Endothelial cell of umbilical vein (primary cell): ENCODE measurements at regions not wholly inside any gene's neighbourhood (a gene's known extent, or its start where the extent isn't known, plus 50 kb on each side); places are given as distances from the start of the nearest gene placed in this dataset.

Source experiments
- BruUV-seq: library from RNA; stranded (reverse); fragments of 400-500 nt; replicated peaks from 2 replicates; lab custom pipeline; 2021; lab: Mats Ljungman, UMichigan
- CTCF ChIA-PET: fragments of 300-600, 350-600 bp; sonication (Branson Sonifier 250); formaldehyde crosslinking; loops from one replicate; lab custom pipeline; 2021; ENCODE audit warnings: antibody characterized with exemption, inconsistent platforms; lab: Charles Lee
- POLR2A ChIA-PET: fragments of 300-600, 350-600 bp; sonication (Branson Sonifier 250); formaldehyde crosslinking; loops from one replicate; lab custom pipeline; 2021; ENCODE audit warnings: antibody characterized with exemption, inconsistent platforms; lab: Charles Lee
- DNase-seq: peaks from one replicate; pipeline ENCODE4 v3.0.0-alpha.2; 2011; ENCODE audit warnings: low read depth, low spot score
- FAIRE-seq: peaks from 2 replicates; lab custom pipeline; 2011; peaks lifted over from hg19 to GRCh38; lab: Jason Lieb, UNC
- H2AFZ ChIP-seq: 2 replicates; pipeline ENCODE4 v1.6.0; 2012; ENCODE audit warnings: low read depth, low read length, control low read depth, inconsistent platforms
- H3K27ac ChIP-seq: 2 replicates; pipeline ENCODE4 v1.5.1; 2011; ENCODE audit warnings: low read depth, mild to moderate bottlenecking, control low read depth, low read length, moderate library complexity; ENCODE audit not compliant: insufficient read depth
- H3K27me3 ChIP-seq, 2 experiments: 2 replicates each; pipeline versions ENCODE4 v1.6.0 to v1.6.1; 2011; ENCODE audit warnings: low read length in 2 of 2, mixed read lengths in 1 of 2; ENCODE audit not compliant: control insufficient read depth in 2 of 2, insufficient read depth in 2 of 2
- H3K36me3 ChIP-seq, 2 experiments: 2 replicates in 1 of 2; 3 replicates in 1 of 2; pipeline ENCODE4 v1.5.1; 2011; ENCODE audit warnings: low read length in 2 of 2, mild to moderate bottlenecking in 1 of 2, moderate library complexity in 1 of 2; ENCODE audit not compliant: control insufficient read depth in 2 of 2, insufficient read depth in 2 of 2; ENCODE audit errors: extremely low read depth in 1 of 2
- H3K4me1 ChIP-seq: 3 replicates; pipeline ENCODE4 v1.5.1; 2011; ENCODE audit warnings: mild to moderate bottlenecking, low read length; ENCODE audit not compliant: control insufficient read depth, insufficient read depth; ENCODE audit errors: extremely low read depth
- H3K4me2 ChIP-seq: 2 replicates; pipeline ENCODE4 v1.6.1; 2011; ENCODE audit warnings: low read length, control low read depth, mixed read lengths; ENCODE audit not compliant: insufficient read depth
- H3K4me3 ChIP-seq, 3 experiments: fragments of 200-600 bp in 1 of 3; sonication (generic), shearing (Covaris generic) in 1 of 3; replicated peaks in 1 of 3; 2 replicates each; pipeline ENCODE4 v1.5.1; 2011 to 2016; ENCODE audit warnings: control low read depth in 3 of 3, low read length in 3 of 3, mild to moderate bottlenecking in 2 of 3, inconsistent platforms in 1 of 3, low read depth in 1 of 3, moderate library complexity in 1 of 3; ENCODE audit not compliant: insufficient read depth in 1 of 3
- H3K79me2 ChIP-seq: 2 replicates; pipeline ENCODE4 v1.6.0; 2012; ENCODE audit warnings: low read length, inconsistent platforms; ENCODE audit not compliant: control insufficient read depth, insufficient read depth
- H3K9ac ChIP-seq: replicated peaks from 2 replicates; pipeline ENCODE3; 2011; ENCODE audit warnings: low read length, control low read depth; ENCODE audit not compliant: insufficient read depth; ENCODE audit errors: extremely low read depth
- H3K9me1 ChIP-seq: replicated peaks from 3 replicates; pipeline ENCODE4 v1.6.0; 2011; ENCODE audit warnings: mild to moderate bottlenecking, low read length; ENCODE audit not compliant: control insufficient read depth, insufficient read depth; ENCODE audit errors: extremely low read depth
- H3K9me3 ChIP-seq: replicated peaks from 2 replicates; pipeline ENCODE4 v1.5.1; 2012; ENCODE audit warnings: low read length, inconsistent platforms; ENCODE audit not compliant: control insufficient read depth, insufficient read depth
- H4K20me1 ChIP-seq: replicated peaks from 2 replicates; pipeline ENCODE3; 2011; ENCODE audit warnings: mild to moderate bottlenecking, low read length; ENCODE audit not compliant: control insufficient read depth, insufficient read depth; ENCODE audit errors: extremely low read depth
- EZH2 ChIP-seq: IDR thresholded peaks from 2 replicates; pipeline ENCODE4 v1.6.1; 2012; ENCODE audit warnings: borderline replicate concordance, low read depth, mild to moderate bottlenecking, moderate library complexity, low read length, inconsistent platforms; ENCODE audit not compliant: severe bottlenecking
- FOS ChIP-seq: IDR thresholded peaks from 2 replicates; pipeline ENCODE4 v1.6.1; 2011; ENCODE audit warnings: mild to moderate bottlenecking, low read length, moderate library complexity, borderline replicate concordance; ENCODE audit not compliant: insufficient read depth
- GATA2 ChIP-seq: IDR thresholded peaks from 2 replicates; pipeline ENCODE4 v1.7.0; 2011; ENCODE audit warnings: low read depth, mild to moderate bottlenecking, moderate library complexity, mixed read lengths, low read length; ENCODE audit not compliant: insufficient read length, insufficient read depth
- JUN ChIP-seq: IDR thresholded peaks from 2 replicates; pipeline ENCODE4 v1.6.1; 2011; ENCODE audit warnings: borderline replicate concordance, low read depth; ENCODE audit not compliant: insufficient read length, insufficient read depth
- MYC ChIP-seq: IDR thresholded peaks from one replicate; pipeline ENCODE4 v1.6.1; 2011; ENCODE audit warnings: mild to moderate bottlenecking, low read depth, low read length
- POLR2A ChIP-seq: IDR thresholded peaks from 2 replicates; pipeline ENCODE4 v1.6.1; 2012; ENCODE audit warnings: low read depth, mild to moderate bottlenecking, control low read depth, low read length
- POLR2AphosphoS5 ChIP-seq: IDR thresholded peaks from 2 replicates; pipeline ENCODE4 v1.6.1; 2012; ENCODE audit warnings: low read depth, mild to moderate bottlenecking, control low read depth, low read length, moderate library complexity; ENCODE audit not compliant: insufficient read depth
- dilution Hi-C: fragments of 300-500 bp; cut with MboI; formaldehyde crosslinking; loops from one replicate; pipeline ENCODE4 v1.15.0; 2019; ENCODE audit warnings: low sequenced_read_pairs; ENCODE audit not compliant: extremely low pct_ligation_motif_present
- intact Hi-C: fragments of 100-400 bp; cut with micrococcal nuclease; formaldehyde crosslinking; loops from one replicate; pipeline ENCODE4 v1.10.0; 2022
- TF ChIP-seq, protein P1 (sequence below): IDR thresholded peaks from 2 replicates; pipeline ENCODE4 v1.6.1; 2011; ENCODE audit not compliant: insufficient read depth, insufficient read length
- TF ChIP-seq, protein P2 (sequence below), 2 donors: IDR thresholded peaks; 1 replicate in 1 of 2; 2 replicates in 1 of 2; pipeline ENCODE4 v1.5.1; 2011; ENCODE audit warnings: low read length in 2 of 2, mild to moderate bottlenecking in 2 of 2, moderate library complexity in 2 of 2, control low read depth in 1 of 2, inconsistent platforms in 1 of 2, low read depth in 1 of 2; ENCODE audit not compliant: insufficient read depth in 1 of 2; ENCODE audit errors: extremely low read depth in 1 of 2

DNA sequence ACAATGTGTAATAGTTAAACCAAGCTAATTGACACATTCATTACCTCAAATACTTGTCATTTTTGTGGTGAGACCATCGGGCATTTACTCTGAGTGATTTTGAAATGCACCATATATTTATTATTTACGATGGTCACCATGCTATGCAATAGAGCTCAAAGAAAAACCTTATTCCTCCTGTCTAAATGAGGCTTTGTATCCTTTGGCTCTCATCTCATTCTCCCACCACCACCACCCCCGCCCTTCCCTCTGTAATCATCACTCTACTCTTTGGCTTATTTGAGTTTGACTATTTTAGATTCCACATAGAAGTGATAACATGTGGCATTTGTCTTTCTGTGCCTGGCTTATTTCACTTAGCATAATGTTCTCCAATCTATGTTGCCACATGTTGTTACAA is 124.9 kb downstream of the CYSLTR2 start:
- intact Hi-C loops, result no loop called here
- no TSS peak for BruUV-seq
- Histone ChIP-seq H2AFZ (no peak overlapping the region), H3K4me2 (no peak overlapping the region), H3K79me2 (no peaks in the 10 kb centered on the region), H3K27ac (no peak overlapping the region), H3K4me3 (no peak overlapping the region), H3K9me3 (no peaks in the 10 kb centered on the region), H3K36me3 (no peaks in the 10 kb centered on the region), H3K9me1 (no peaks in the 10 kb centered on the region), H3K9ac (no peak overlapping the region), H3K27me3 (peaks cover 2 to 8% of the 10 kb centered on the region in 2 experiments), H4K20me1 (no peaks in the 10 kb centered on the region), H3K4me1 (no peaks in the 10 kb centered on the region)
- DNase-seq (no peak), FAIRE-seq (peak; percentile 18)
- ChIA-PET CTCF (interaction anchor here (1.7 kb wide), 1 partner anchor 10 kb away, joined by 5 read pairs; no protein-coding TSS in a partner anchor), POLR2A (no interaction called here)
- dilution Hi-C loops, result no loop called here
- TF ChIP-seq GATA2 (no peak), POLR2AphosphoS5 (no peak), MYC (no peak), JUN (no peak), POLR2A (no peak), FOS (no peak), EZH2 (no peak)
- TF ChIP-seq, protein P1, sequence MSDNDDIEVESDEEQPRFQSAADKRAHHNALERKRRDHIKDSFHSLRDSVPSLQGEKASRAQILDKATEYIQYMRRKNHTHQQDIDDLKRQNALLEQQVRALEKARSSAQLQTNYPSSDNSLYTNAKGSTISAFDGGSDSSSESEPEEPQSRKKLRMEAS, result no peak
- TF ChIP-seq, protein P2, sequence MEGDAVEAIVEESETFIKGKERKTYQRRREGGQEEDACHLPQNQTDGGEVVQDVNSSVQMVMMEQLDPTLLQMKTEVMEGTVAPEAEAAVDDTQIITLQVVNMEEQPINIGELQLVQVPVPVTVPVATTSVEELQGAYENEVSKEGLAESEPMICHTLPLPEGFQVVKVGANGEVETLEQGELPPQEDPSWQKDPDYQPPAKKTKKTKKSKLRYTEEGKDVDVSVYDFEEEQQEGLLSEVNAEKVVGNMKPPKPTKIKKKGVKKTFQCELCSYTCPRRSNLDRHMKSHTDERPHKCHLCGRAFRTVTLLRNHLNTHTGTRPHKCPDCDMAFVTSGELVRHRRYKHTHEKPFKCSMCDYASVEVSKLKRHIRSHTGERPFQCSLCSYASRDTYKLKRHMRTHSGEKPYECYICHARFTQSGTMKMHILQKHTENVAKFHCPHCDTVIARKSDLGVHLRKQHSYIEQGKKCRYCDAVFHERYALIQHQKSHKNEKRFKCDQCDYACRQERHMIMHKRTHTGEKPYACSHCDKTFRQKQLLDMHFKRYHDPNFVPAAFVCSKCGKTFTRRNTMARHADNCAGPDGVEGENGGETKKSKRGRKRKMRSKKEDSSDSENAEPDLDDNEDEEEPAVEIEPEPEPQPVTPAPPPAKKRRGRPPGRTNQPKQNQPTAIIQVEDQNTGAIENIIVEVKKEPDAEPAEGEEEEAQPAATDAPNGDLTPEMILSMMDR (IDR thresholded peaks at IDR 0.05; ENCODE audit: extremely low read depth in 1 of 2, insufficient read depth in 1 of 2, low read depth in 1 of 2, low read length in 2 of 2), result no peak
